GM23338 (cell line): ENCODE measurements at regions not wholly inside any gene's neighbourhood (a gene's known extent, or its start where the extent isn't known, plus 50 kb on each side); places are given as distances from the start of the nearest gene placed in this dataset.

Source experiments
- ATAC-seq: fragments of 200-7000 bp; cut with Tn5 transposase; 3 replicates; pipeline ENCODE4 v1.9.1; 2020
- DNase-seq: peaks from one replicate; pipeline ENCODE4 v3.0.0-alpha.2; 2015; ENCODE audit warnings: low spot score
- H2AFZ ChIP-seq: fragments of 200-600 bp; sonication (generic); 2 replicates; pipeline ENCODE4 v1.8.0; 2016; ENCODE audit warnings: antibody characterized with exemption, mild to moderate bottlenecking, moderate library complexity
- H3F3A ChIP-seq: fragments of 200-600 bp; sonication (generic); replicated peaks from 2 replicates; pipeline ENCODE4 v1.8.0; 2017; ENCODE audit warnings: antibody characterized with exemption, mixed run types, low read depth
- H3K27ac ChIP-seq: fragments of 200-600 bp; sonication (generic); 2 replicates; pipeline ENCODE4 v1.6.1; 2016; ENCODE audit warnings: low read depth
- H3K27me3 ChIP-seq: fragments of 200-600 bp; sonication (generic); 2 replicates; pipeline ENCODE4 v1.8.0; 2016; ENCODE audit warnings: mild to moderate bottlenecking, mixed run types, moderate library complexity; ENCODE audit not compliant: insufficient read depth
- H3K36me3 ChIP-seq: fragments of 200-600 bp; sonication (generic); 2 replicates; pipeline ENCODE4 v1.8.0; 2016; ENCODE audit warnings: mild to moderate bottlenecking; ENCODE audit not compliant: insufficient read depth
- H3K4me1 ChIP-seq: fragments of 200-600 bp; sonication (generic); 2 replicates; pipeline ENCODE4 v1.8.0; 2016; ENCODE audit warnings: mild to moderate bottlenecking, moderate library complexity; ENCODE audit not compliant: insufficient read depth
- H3K4me2 ChIP-seq: fragments of 200-600 bp; sonication (generic); 2 replicates; pipeline ENCODE4 v1.7.1; 2017; ENCODE audit warnings: mixed run types
- H3K4me3 ChIP-seq: fragments of 200-600 bp; sonication (generic); 2 replicates; pipeline ENCODE4 v1.6.1; 2016; ENCODE audit warnings: mixed run types
- H3K79me2 ChIP-seq: fragments of 200-600 bp; sonication (generic); replicated peaks from 2 replicates; pipeline ENCODE4 v1.8.0; 2017; ENCODE audit warnings: mild to moderate bottlenecking; ENCODE audit not compliant: insufficient read depth
- H3K9me2 ChIP-seq: fragments of 200-600 bp; sonication (generic); 2 replicates; pipeline ENCODE4 v1.8.0; 2017; ENCODE audit not compliant: insufficient read depth
- H4K20me1 ChIP-seq: fragments of 200-600 bp; sonication (generic); replicated peaks from 2 replicates; pipeline ENCODE4 v1.8.0; 2017; ENCODE audit warnings: mild to moderate bottlenecking; ENCODE audit not compliant: insufficient read depth
- H3K27ac Mint-ChIP-seq: 2 replicates; pipeline ENCODE4 v1.8.0; 2020; ENCODE audit warnings: inconsistent platforms, mild to moderate bottlenecking, moderate library complexity, mixed read lengths
- H3K27me3 Mint-ChIP-seq: 3 replicates; pipeline ENCODE4 v1.8.0; 2022; ENCODE audit warnings: low read depth, mild to moderate bottlenecking, moderate library complexity, mixed read lengths, inconsistent platforms; ENCODE audit not compliant: insufficient read depth, poor library complexity
- H3K36me3 Mint-ChIP-seq: 3 replicates; pipeline ENCODE4 v1.8.0; 2021; ENCODE audit warnings: low read depth, mild to moderate bottlenecking, inconsistent platforms, moderate library complexity, mixed read lengths
- H3K4me1 Mint-ChIP-seq: 3 replicates; pipeline ENCODE4 v1.8.0; 2020; ENCODE audit warnings: mild to moderate bottlenecking, inconsistent platforms, mixed read lengths
- H3K4me3 Mint-ChIP-seq: 3 replicates; pipeline ENCODE4 v1.8.0; 2021; ENCODE audit warnings: moderate library complexity, mild to moderate bottlenecking, inconsistent platforms, mixed read lengths
- H3K9me3 Mint-ChIP-seq: 3 replicates; pipeline ENCODE4 v1.8.0; 2020; ENCODE audit warnings: moderate library complexity, mild to moderate bottlenecking, inconsistent platforms, mixed read lengths
- CREB1 ChIP-seq: fragments of 250-450 bp; sonication (Bioruptor Pico); IDR thresholded peaks from 2 replicates; pipeline ENCODE4 v1.5.0; 2020; ENCODE audit warnings: low read depth, mild to moderate bottlenecking, moderate library complexity
- CTCF ChIP-seq, 2 experiments: fragments of 200-600 bp in 1 of 2; sonication (generic) in 1 of 2; conservative IDR thresholded peaks; 2 replicates each; pipeline versions ENCODE4 v1.5.1 to v1.6.1; 2016 to 2017; ENCODE audit warnings: antibody characterized with exemption in 2 of 2, low read depth in 2 of 2, mild to moderate bottlenecking in 2 of 2, moderate library complexity in 1 of 2
- EZH2 ChIP-seq: fragments of 200-600 bp; sonication (generic); IDR thresholded peaks from one replicate; pipeline ENCODE4 v1.8.0; 2017; ENCODE audit warnings: antibody characterized with exemption, mild to moderate bottlenecking, low read depth; ENCODE audit not compliant: unreplicated experiment
- EZH2phosphoT487 ChIP-seq: fragments of 200-600 bp; sonication (generic); IDR thresholded peaks from one replicate; pipeline ENCODE4 v1.8.1; 2018; ENCODE audit warnings: antibody characterized with exemption; ENCODE audit not compliant: unreplicated experiment
- JUNB ChIP-seq: IDR thresholded peaks from one replicate; pipeline ENCODE4 v1.6.1; 2016; ENCODE audit warnings: antibody characterized with exemption; ENCODE audit not compliant: unreplicated experiment
- NANOG ChIP-seq: IDR thresholded peaks from 2 replicates; pipeline ENCODE4 v1.6.1; 2016; ENCODE audit warnings: antibody characterized with exemption, borderline replicate concordance
- POLR2AphosphoS5 ChIP-seq: IDR thresholded peaks from 2 replicates; pipeline ENCODE4 v1.6.1; 2016; ENCODE audit warnings: antibody characterized with exemption, low read depth
- REST ChIP-seq: IDR thresholded peaks from one replicate; pipeline ENCODE4 v1.6.1; 2018; ENCODE audit warnings: antibody characterized with exemption; ENCODE audit not compliant: unreplicated experiment
- STAT1 ChIP-seq: IDR thresholded peaks from one replicate; pipeline ENCODE4 v1.6.1; 2016; ENCODE audit warnings: antibody characterized with exemption; ENCODE audit not compliant: unreplicated experiment
- ZNF114 ChIP-seq: fragments of 250-450 bp; sonication (Bioruptor Pico); IDR thresholded peaks from 2 replicates; pipeline ENCODE4 v1.5.0; 2020; ENCODE audit warnings: mild to moderate bottlenecking, moderate library complexity
- TF ChIP-seq, protein P1 (sequence below): fragments of 250-450 bp; sonication (Bioruptor Pico); IDR thresholded peaks from 2 replicates; pipeline ENCODE4 v1.5.0; 2020; ENCODE audit warnings: mild to moderate bottlenecking, moderate library complexity

DNA sequence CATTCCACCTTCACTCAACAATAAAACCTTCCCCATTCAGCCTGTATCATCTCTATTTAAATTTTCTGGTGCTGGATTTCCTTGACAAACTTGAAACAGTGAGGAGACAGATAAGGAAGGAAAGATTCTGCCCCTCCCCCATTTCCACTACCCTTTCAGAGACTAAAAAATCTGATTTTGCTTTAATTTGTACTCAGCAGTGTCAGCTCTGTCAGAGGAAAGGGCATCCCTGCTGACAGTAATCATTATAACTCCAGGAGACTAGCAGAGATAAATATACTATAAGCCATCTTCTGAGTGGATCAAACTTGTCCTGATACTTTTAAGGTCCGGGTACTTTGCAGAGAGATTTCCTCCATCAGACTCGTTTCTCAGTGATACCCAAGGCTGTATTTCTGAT is 155.6 kb downstream of the SAMD5 start (continued):
- TF ChIP-seq, protein P1, sequence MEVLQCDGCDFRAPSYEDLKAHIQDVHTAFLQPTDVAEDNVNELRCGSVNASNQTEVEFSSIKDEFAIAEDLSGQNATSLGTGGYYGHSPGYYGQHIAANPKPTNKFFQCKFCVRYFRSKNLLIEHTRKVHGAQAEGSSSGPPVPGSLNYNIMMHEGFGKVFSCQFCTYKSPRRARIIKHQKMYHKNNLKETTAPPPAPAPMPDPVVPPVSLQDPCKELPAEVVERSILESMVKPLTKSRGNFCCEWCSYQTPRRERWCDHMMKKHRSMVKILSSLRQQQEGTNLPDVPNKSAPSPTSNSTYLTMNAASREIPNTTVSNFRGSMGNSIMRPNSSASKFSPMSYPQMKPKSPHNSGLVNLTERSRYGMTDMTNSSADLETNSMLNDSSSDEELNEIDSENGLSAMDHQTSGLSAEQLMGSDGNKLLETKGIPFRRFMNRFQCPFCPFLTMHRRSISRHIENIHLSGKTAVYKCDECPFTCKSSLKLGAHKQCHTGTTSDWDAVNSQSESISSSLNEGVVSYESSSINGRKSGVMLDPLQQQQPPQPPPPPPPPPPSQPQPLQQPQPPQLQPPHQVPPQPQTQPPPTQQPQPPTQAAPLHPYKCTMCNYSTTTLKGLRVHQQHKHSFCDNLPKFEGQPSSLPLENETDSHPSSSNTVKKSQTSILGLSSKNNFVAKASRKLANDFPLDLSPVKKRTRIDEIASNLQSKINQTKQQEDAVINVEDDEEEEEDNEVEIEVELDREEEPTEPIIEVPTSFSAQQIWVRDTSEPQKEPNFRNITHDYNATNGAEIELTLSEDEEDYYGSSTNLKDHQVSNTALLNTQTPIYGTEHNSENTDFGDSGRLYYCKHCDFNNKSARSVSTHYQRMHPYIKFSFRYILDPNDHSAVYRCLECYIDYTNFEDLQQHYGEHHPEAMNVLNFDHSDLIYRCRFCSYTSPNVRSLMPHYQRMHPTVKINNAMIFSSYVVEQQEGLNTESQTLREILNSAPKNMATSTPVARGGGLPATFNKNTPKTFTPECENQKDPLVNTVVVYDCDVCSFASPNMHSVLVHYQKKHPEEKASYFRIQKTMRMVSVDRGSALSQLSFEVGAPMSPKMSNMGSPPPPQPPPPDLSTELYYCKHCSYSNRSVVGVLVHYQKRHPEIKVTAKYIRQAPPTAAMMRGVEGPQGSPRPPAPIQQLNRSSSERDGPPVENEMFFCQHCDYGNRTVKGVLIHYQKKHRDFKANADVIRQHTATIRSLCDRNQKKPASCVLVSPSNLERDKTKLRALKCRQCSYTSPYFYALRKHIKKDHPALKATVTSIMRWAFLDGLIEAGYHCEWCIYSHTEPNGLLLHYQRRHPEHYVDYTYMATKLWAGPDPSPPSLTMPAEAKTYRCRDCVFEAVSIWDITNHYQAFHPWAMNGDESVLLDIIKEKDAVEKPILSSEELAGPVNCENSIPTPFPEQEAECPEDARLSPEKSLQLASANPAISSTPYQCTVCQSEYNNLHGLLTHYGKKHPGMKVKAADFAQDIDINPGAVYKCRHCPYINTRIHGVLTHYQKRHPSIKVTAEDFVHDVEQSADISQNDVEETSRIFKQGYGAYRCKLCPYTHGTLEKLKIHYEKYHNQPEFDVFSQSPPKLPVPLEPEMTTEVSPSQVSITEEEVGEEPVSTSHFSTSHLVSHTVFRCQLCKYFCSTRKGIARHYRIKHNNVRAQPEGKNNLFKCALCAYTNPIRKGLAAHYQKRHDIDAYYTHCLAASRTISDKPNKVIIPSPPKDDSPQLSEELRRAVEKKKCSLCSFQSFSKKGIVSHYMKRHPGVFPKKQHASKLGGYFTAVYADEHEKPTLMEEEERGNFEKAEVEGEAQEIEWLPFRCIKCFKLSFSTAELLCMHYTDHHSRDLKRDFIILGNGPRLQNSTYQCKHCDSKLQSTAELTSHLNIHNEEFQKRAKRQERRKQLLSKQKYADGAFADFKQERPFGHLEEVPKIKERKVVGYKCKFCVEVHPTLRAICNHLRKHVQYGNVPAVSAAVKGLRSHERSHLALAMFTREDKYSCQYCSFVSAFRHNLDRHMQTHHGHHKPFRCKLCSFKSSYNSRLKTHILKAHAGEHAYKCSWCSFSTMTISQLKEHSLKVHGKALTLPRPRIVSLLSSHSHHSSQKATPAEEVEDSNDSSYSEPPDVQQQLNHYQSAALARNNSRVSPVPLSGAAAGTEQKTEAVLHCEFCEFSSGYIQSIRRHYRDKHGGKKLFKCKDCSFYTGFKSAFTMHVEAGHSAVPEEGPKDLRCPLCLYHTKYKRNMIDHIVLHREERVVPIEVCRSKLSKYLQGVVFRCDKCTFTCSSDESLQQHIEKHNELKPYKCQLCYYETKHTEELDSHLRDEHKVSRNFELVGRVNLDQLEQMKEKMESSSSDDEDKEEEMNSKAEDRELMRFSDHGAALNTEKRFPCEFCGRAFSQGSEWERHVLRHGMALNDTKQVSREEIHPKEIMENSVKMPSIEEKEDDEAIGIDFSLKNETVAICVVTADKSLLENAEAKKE: no peak
- no peak for TF ChIP-seq STAT1
- no peak for TF ChIP-seq ZNF114 (CRISPR knock-in tag)
- TF ChIP-seq JUNB: no peak
- TF ChIP-seq NANOG: no peak
- TF ChIP-seq CTCF (conservative IDR thresholded peaks at IDR 0.05; ENCODE audit: low read depth in 2 of 2): no peak

GRCh38 chr6:147666255-147666654 is 157.8 kb downstream of the SAMD5 start:
- H3K27ac Mint-ChIP-seq: no peak overlapping the region

More at GRCh38 chr6:147666255-147666654, 157.8 kb downstream of the SAMD5 start:
- DNase-seq (no peak), ATAC-seq (peak; percentile 31; the same call in 1 of the 3 replicates)
- H3F3A ChIP-seq: no peaks in the 10 kb centered on the region
- TF ChIP-seq EZH2 (no peak), CTCF (conservative IDR thresholded peaks at IDR 0.05; ENCODE audit: low read depth in 2 of 2) (no peak), NANOG (no peak), REST (no peak), POLR2AphosphoS5 (no peak), EZH2phosphoT487 (no peak), CREB1 (no peak)
- H3K4me1 ChIP-seq: peaks cover 20% of the 10 kb centered on the region; the same call in 1 of the 2 replicates
- no peaks in the 10 kb centered on the region for H3K36me3 ChIP-seq
- no peaks in the 10 kb centered on the region for H4K20me1 ChIP-seq
- H3K4me2 ChIP-seq: no peak overlapping the region
- no peaks in the 10 kb centered on the region for H3K9me2 ChIP-seq
- H3K27me3 Mint-ChIP-seq: peaks cover 6% of the 10 kb centered on the region
- peaks cover 10% of the 10 kb centered on the region for H3K36me3 Mint-ChIP-seq
- H3K9me3 Mint-ChIP-seq: peaks cover 15% of the 10 kb centered on the region
- no peak overlapping the region for H3K27ac ChIP-seq
- no peak overlapping the region for H2AFZ ChIP-seq
- H3K79me2 ChIP-seq: no peaks in the 10 kb centered on the region
- no peak overlapping the region for H3K4me3 ChIP-seq
- peaks cover 14% of the 10 kb centered on the region for H3K4me1 Mint-ChIP-seq
- no peaks in the 10 kb centered on the region for H3K27me3 ChIP-seq
- no peak overlapping the region for H3K4me3 Mint-ChIP-seq
